CD4-positive, alpha-beta T cell (primary cell): ENCODE measurements at regions not wholly inside any gene's neighbourhood (a gene's known extent, or its start where the extent isn't known, plus 50 kb on each side); places are given as distances from the start of the nearest gene placed in this dataset.

Experiments
- ATAC-seq: fragments of 200-7000 bp; cut with Tn5 transposase; one replicate; pipeline ENCODE4 v1.10.0; 2022; ENCODE audit warnings: mild to moderate bottlenecking; ENCODE audit not compliant: poor library complexity
- CTCF ChIA-PET: fragments of 350-600 bp; sonication (Branson Sonifier 250); formaldehyde crosslinking; loops from one replicate; lab custom pipeline; 2021; ENCODE audit warnings: antibody characterized with exemption, inconsistent platforms; lab: Charles Lee
- POLR2A ChIA-PET: fragments of 350-600 bp; sonication (Branson Sonifier 250); formaldehyde crosslinking; loops from one replicate; lab custom pipeline; 2021; ENCODE audit warnings: antibody characterized with exemption, inconsistent platforms; lab: Charles Lee
- DNase-seq, 14 experiments: peaks; one replicate each; pipeline ENCODE4 v3.0.0-alpha.2; 2013 to 2020; ENCODE audit warnings: mixed read lengths in 2 of 14
- H3K27ac ChIP-seq, 2 donors: one replicate each; pipeline versions ENCODE4 v1.5.1 to v1.7.0; 2013; ENCODE audit warnings: low read length in 2 of 2, low read depth in 1 of 2, mild to moderate bottlenecking in 1 of 2
- H3K27me3 ChIP-seq, 2 experiments: 1 replicate in 1 of 2; 2 replicates in 1 of 2; pipeline versions ENCODE4 v1.6.1 to v1.7.0; 2013; ENCODE audit warnings: low read length in 2 of 2, control low read depth in 1 of 2, mild to moderate bottlenecking in 1 of 2, moderate library complexity in 1 of 2; ENCODE audit not compliant: insufficient read depth in 2 of 2, control insufficient read depth in 1 of 2
- H3K36me3 ChIP-seq: one replicate; pipeline ENCODE4 v1.6.1; 2013; ENCODE audit warnings: low read length, control low read depth; ENCODE audit not compliant: insufficient read depth
- H3K4me1 ChIP-seq: one replicate; pipeline ENCODE4 v1.6.1; 2013; ENCODE audit warnings: low read length, control low read depth; ENCODE audit not compliant: insufficient read depth
- H3K4me3 ChIP-seq: one replicate; pipeline ENCODE4 v1.5.1; 2013; ENCODE audit warnings: mild to moderate bottlenecking, low read length, moderate library complexity
- H3K9me3 ChIP-seq, 2 experiments: 1 replicate in 1 of 2; 2 replicates in 1 of 2; pipeline versions ENCODE4 v1.6.1 to v1.7.0; 2013; ENCODE audit warnings: low read length in 2 of 2, mild to moderate bottlenecking in 2 of 2, control low read depth in 1 of 2, moderate library complexity in 1 of 2; ENCODE audit not compliant: control insufficient read depth in 1 of 2, insufficient read depth in 1 of 2
- H3K27ac Mint-ChIP-seq: one replicate; pipeline ENCODE4 v1.8.0; 2020; ENCODE audit warnings: mixed read lengths
- H3K27me3 Mint-ChIP-seq: one replicate; pipeline ENCODE4 v1.8.0; 2021; ENCODE audit warnings: mixed read lengths
- H3K36me3 Mint-ChIP-seq: one replicate; pipeline ENCODE4 v1.8.0; 2021; ENCODE audit warnings: low read depth, mixed read lengths
- H3K4me1 Mint-ChIP-seq: one replicate; pipeline ENCODE4 v1.8.0; 2021; ENCODE audit warnings: low read depth, mixed read lengths
- H3K4me3 Mint-ChIP-seq: one replicate; pipeline ENCODE4 v1.8.0; 2020; ENCODE audit warnings: mild to moderate bottlenecking, mixed read lengths
- H3K9me3 Mint-ChIP-seq: one replicate; pipeline ENCODE4 v1.8.0; 2020; ENCODE audit warnings: mixed read lengths
- CTCF ChIP-seq: fragments of 200-600 bp; IDR thresholded peaks from one replicate; pipeline ENCODE4 v1.8.0; 2022; ENCODE audit warnings: antibody characterized with exemption, mild to moderate bottlenecking
- intact Hi-C, 2 experiments: fragments of 100-400 bp; cut with DNase I in 1 of 2; cut with micrococcal nuclease in 1 of 2; formaldehyde crosslinking; loops; one replicate each; pipeline versions ENCODE4 v1.15.1 to v1.9.0; 2023 to 2025; cut with DNase I, micrococcal nuclease

GRCh38 chr20:53662595-53662994 lies 69.0 kb upstream of the ZNF217 start:
- no peaks in the 10 kb centered on the region for H3K9me3 Mint-ChIP-seq
- Histone ChIP-seq H3K9me3 (no peaks in the 10 kb centered on the region), H3K36me3 (no peaks in the 10 kb centered on the region), H3K27ac (no peak overlapping the region), H3K27me3 (no peaks in the 10 kb centered on the region), H3K4me1 (peaks cover 31% of the 10 kb centered on the region), H3K4me3 (no peak overlapping the region)
- ChIA-PET CTCF (interaction anchor here (1.0 kb wide), 1 partner anchor 19 kb away, joined by 3 read pairs; no protein-coding TSS in a partner anchor), POLR2A (interaction anchor here (0.6 to 3.9 kb wide), 6 partner anchors 10 to 253 kb away, joined by 3 to 28 read pairs (median 5); no protein-coding TSS in a partner anchor)
- peak overlapping the region; percentile 55 for H3K27ac Mint-ChIP-seq
- H3K4me1 Mint-ChIP-seq, result peaks cover 58% of the 10 kb centered on the region
- TF ChIP-seq CTCF, result no peak
- peak overlapping the region; percentile 63 for H3K4me3 Mint-ChIP-seq
- no peaks in the 10 kb centered on the region for H3K36me3 Mint-ChIP-seq
- ATAC-seq (no peak), DNase-seq (peak in 1 of 14 experiments; percentile 17)
- no peaks in the 10 kb centered on the region for H3K27me3 Mint-ChIP-seq
- intact Hi-C loops, result loop anchor here in 1 of 2 experiments (5.0 kb wide), 3 partner anchors 45 to 255 kb away; no protein-coding TSS in a partner anchor

DNA sequence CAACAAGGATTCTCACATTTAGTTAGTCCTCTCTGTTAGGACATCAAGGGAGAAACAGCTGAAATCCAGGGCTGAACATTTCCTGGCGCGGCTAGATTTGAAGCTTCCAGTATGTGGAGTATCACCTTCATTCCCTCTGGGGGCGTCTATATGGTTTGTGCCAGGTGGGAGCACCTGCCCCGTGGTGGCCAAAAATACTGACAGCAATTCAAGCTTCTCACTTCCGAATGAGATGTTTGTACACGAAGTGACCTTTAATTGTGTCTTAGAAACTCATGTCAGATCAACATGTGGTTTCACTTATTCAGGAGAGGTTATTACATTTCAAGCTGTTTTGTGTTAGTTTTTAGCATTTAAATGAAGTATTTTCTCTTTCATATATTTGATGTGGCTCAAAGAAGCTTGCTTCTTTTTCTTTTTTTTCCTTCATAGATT lies 67.3 kb upstream of the ZNF217 start:
- H3K27me3 Mint-ChIP-seq, result no peaks in the 10 kb centered on the region
- Histone ChIP-seq H3K4me3 (peak overlapping the region; percentile 53), H3K36me3 (no peaks in the 10 kb centered on the region), H3K9me3 (no peaks in the 10 kb centered on the region), H3K4me1 (peaks cover 33% of the 10 kb centered on the region), H3K27me3 (no peaks in the 10 kb centered on the region), H3K27ac (peak overlapping the region; percentile 49 to 66)
- no peaks in the 10 kb centered on the region for H3K9me3 Mint-ChIP-seq
- DNase-seq, result peak in 4 of 14 experiments; percentile 27 to 55 (median 40)
- peak overlapping the region; percentile 91 for H3K4me3 Mint-ChIP-seq
- ChIA-PET CTCF (interaction anchor here (0.7 to 2.4 kb wide), 10 partner anchors 9 to 279 kb away, joined by 3 to 11 read pairs (median 4); no protein-coding TSS in a partner anchor), POLR2A (interaction anchor here (0.6 to 3.9 kb wide), 21 partner anchors 9 to 254 kb away, joined by 3 to 34 read pairs (median 6); partner anchors contain the start of gene ZNF217)
- peaks cover 70% of the 10 kb centered on the region for H3K4me1 Mint-ChIP-seq
- H3K27ac Mint-ChIP-seq, result peak overlapping the region; percentile 92
- intact Hi-C loops, result loop anchor here in 1 of 2 experiments (1.0 to 5.0 kb wide), 5 partner anchors 9 to 256 kb away; no protein-coding TSS in a partner anchor
- TF ChIP-seq CTCF, result no peak
- peak; percentile 47 for ATAC-seq
- H3K36me3 Mint-ChIP-seq, result no peaks in the 10 kb centered on the region

DNA sequence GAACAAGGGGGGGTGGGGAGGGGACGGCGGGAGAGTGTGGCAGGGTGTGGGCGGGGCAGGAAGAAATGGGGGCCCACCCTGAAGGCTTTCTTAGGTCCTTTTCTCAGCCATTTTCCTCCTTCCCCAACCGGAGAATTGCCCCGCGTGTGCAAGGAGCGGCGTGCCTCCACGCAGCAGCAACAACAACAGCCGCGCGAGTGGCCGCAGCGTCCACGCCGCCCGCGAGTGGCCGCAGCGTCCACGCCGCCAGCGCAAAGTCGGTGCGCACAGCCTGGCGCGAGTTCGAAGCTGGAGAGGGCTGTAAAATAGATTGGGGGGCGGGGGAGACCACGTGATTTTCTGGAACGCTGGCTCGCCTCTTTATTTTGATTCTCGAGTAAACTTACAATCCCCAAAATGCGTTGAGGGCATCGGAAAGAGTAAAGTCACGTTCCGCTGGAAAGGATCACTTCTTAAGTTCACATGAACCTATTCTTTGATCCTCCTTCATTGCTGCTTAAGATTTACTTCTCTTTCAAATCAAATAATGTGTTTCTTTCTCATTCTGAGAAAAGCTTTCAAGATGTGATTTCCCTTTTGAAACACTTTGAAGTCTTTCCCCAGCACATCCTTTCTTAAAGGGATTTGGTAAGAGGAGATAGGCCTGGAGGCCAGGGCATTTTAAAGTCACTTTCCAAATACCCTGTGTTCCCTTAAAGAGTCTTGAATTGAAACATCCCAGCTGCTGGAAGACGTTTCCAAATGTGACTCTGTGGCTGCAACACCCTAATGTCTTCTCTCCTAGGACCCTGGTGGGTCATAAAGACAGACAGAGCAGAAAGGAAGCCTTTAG lies 66.7 kb upstream of the ZNF217 start:
- H3K36me3 Mint-ChIP-seq, result no peaks in the 10 kb centered on the region
- CTCF ChIA-PET, result interaction anchor here (0.6 to 2.4 kb wide), 9 partner anchors 9 to 279 kb away, joined by 3 to 11 read pairs (median 4); no protein-coding TSS in a partner anchor
- POLR2A ChIA-PET, result interaction anchor here (0.8 to 3.9 kb wide), 22 partner anchors 8 to 255 kb away, joined by 3 to 34 read pairs (median 6); partner anchors contain the start of gene ZNF217

More for the DNA sequence above, 66.7 kb upstream of the ZNF217 start:
- no peaks in the 10 kb centered on the region for H3K9me3 ChIP-seq
- no peaks in the 10 kb centered on the region for H3K27me3 Mint-ChIP-seq
- peaks cover 33% of the 10 kb centered on the region for H3K4me1 ChIP-seq
- H3K4me1 Mint-ChIP-seq, result peaks cover 76% of the 10 kb centered on the region
- H3K27me3 ChIP-seq, result no peaks in the 10 kb centered on the region
- no peaks in the 10 kb centered on the region for H3K9me3 Mint-ChIP-seq
- peak overlapping the region; percentile 53 for H3K4me3 ChIP-seq
- ATAC-seq (peak; percentile 41), DNase-seq (peak in 9 of 14 experiments; percentile 11 to 50 (median 38))
- intact Hi-C loops, result loop anchor here in 1 of 2 experiments (1.0 to 5.0 kb wide), 5 partner anchors 8 to 257 kb away; no protein-coding TSS in a partner anchor
- peak overlapping the region; percentile 91 for H3K4me3 Mint-ChIP-seq
- H3K27ac ChIP-seq, result peak overlapping the region; percentile 49 to 66
- H3K27ac Mint-ChIP-seq, result peak overlapping the region; percentile 92
- no peaks in the 10 kb centered on the region for H3K36me3 ChIP-seq
- TF ChIP-seq CTCF, result no peak
